ENCODE measurements at regions not wholly inside any gene's neighbourhood (a gene's known extent, or its start where the extent isn't known, plus 50 kb on each side); places are given as distances from the start of the nearest gene placed in this dataset.

- TF ChIP-seq EZH2 (IDR thresholded peaks at IDR 0.05; ENCODE audit: insufficient read depth, low read length), result no peak
- no peak for TF ChIP-seq CTCF (IDR thresholded peaks at IDR 0.05; ENCODE audit: insufficient read depth, low read depth, low read length)
These were observed 319.2 kb downstream of the IRX2 start for GRCh38 chr5:2432076-2432920.

Data from astrocyte (in vitro differentiated cells and primary cell).